ENCODE measurements at regions not wholly inside any gene's neighbourhood (a gene's known extent, or its start where the extent isn't known, plus 50 kb on each side); places are given as distances from the start of the nearest gene placed in this dataset.

DNA sequence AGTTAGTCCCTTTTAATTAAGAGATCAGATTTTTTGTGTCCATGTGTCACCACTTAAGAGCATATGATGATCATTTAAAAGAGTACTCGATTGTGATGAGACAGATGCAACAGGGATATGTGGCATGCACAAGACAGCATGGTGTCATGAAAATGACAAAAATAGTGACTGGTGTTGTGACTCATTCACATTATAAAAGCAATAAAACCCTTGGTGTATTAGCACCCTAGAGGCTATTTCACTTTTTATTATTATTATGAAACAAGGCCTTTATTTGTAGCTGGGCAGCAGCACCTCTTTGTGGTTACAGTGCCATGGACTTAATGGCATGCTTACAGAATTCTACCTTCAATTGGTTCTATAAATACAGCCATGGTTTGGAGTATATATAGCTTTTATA, 1296.0 kb upstream of the ZEB2 start:
- TF ChIP-seq POLR2A (IDR thresholded peaks at IDR 0.05) = no peak
- TF ChIP-seq, protein P1, sequence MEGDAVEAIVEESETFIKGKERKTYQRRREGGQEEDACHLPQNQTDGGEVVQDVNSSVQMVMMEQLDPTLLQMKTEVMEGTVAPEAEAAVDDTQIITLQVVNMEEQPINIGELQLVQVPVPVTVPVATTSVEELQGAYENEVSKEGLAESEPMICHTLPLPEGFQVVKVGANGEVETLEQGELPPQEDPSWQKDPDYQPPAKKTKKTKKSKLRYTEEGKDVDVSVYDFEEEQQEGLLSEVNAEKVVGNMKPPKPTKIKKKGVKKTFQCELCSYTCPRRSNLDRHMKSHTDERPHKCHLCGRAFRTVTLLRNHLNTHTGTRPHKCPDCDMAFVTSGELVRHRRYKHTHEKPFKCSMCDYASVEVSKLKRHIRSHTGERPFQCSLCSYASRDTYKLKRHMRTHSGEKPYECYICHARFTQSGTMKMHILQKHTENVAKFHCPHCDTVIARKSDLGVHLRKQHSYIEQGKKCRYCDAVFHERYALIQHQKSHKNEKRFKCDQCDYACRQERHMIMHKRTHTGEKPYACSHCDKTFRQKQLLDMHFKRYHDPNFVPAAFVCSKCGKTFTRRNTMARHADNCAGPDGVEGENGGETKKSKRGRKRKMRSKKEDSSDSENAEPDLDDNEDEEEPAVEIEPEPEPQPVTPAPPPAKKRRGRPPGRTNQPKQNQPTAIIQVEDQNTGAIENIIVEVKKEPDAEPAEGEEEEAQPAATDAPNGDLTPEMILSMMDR (IDR thresholded peaks at IDR 0.05) = no peak

All from uterus (tissue), 2 donors.